ENCODE measurements at regions not wholly inside any gene's neighbourhood (a gene's known extent, or its start where the extent isn't known, plus 50 kb on each side); places are given as distances from the start of the nearest gene placed in this dataset.

DNA sequence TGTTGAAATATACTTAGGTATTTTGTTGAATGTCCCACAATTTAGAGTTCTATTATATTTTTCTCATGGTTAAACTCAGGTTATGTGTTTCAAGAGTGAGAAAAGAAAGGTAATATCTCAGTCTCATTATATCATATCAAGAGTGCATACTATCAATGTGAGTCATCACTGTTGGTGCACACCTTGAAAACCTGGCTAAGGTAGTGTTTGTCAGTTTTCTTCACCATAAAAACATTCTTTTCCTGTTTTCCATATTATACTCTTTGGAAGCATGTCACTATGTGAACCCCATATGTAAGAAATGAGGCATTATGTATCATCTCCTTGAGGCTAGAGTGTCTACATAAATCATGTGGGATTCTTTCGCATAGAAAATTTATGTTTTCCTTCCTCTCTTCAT, 307.6 kb upstream of the CTSO start:
- in situ Hi-C loops (cut with HindIII; ENCODE audit: low sequenced_read_pairs) = no loop called here

DNA sequence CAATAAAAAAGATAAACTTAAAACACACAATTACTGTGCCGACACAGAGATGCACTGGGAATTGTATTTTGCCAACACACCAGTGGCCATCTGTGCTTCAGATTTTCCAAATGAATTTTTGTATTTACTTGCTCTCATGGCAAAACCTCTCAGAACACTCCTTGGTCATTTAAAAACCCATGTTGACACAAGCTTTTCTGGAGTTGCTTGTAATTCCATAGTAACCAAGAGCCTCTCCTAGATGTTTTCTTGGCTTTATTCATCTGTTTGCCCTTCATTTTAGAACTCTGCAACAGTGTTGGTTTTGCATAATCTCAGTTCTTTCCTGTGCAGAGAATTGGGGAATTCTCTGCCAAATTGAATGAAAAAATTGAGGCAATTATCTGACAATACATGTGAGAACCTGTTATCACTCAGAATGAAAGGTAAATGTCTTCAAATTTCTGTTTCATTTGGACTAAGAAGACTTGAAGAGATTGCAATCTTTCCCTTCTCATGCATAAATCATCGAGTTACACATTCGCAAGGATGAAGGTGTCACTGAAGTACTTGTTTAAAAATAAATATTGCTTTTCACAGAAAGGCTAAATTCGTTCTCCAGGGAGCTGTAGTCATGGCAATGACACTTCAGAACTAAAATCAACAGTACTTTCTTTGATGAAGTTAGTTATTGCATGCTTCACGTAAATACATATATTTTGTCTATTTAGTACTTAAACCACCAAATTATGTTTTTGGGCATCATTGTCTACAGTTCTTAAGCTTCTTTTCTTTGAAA, 301.8 kb upstream of the CTSO start:
- in situ Hi-C loops (cut with HindIII; ENCODE audit: low sequenced_read_pairs) = loop anchor here (5.0 kb wide), 2 partner anchors 33 to 138 kb away; no protein-coding TSS in a partner anchor

DNA sequence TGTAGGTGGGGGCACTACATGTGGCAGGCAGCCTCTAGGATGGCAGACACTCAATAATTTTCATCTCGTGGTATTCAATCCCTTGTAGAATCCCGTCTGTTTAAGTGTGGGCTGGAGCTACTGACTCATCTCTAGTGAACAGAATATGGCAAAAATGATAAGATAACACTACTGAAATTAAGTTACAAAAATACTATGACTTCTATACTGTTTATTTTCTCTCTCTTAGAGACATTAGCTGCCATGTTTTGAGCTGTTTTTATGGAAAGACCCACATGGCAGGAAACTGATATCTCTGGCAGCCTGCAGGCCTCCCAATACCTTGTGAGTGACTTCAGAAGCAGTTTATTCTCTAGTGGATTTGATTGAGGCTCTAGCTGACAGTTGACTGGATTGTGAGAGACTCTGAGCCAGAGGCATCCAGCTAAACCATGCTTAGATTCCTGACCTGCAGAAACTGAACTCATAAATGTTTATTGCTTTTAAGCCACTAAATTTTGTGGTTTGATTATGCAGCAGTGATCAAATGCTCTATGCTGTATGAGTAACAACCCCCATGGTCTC, 298.8 kb upstream of the CTSO start:
- in situ Hi-C loops (cut with HindIII; ENCODE audit: low sequenced_read_pairs) = loop anchor here (5.0 kb wide), 1 partner anchor 105 kb away; no protein-coding TSS in a partner anchor

DNA sequence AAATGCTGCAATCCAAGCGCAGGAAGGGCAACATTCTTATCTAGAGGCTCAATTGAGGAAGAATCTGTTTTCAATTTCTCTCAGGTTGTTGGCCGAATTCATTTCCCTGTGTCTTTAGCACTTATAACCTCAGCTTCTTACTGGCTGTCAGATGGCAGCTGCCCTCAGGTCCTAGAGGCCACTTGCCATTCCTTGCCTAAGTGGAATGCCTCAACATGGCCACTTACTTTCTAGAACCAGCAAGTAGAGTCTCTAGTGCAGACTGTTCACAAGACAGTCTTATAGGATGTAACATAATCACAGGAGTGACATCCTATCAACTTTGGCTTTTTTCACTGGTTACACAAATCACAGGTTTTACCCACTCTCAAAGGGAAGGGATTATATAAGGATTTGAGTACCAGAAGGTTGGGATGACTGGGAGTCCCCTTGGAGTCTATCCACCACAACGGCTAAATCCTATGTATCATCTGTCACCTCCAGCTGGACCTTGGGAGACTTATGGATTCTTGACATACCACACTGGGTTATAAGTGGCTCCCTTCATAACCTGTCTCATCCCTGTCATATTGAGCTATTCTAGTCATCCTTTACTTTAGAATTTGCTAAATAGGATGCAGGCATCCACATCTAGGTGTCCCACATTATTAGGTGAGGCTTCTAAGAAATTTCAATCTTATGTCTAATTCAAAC, 297.9 kb upstream of the CTSO start:
- in situ Hi-C loops (cut with HindIII; ENCODE audit: low sequenced_read_pairs) = loop anchor here (5.0 kb wide), 1 partner anchor 106 kb away; no protein-coding TSS in a partner anchor

DNA sequence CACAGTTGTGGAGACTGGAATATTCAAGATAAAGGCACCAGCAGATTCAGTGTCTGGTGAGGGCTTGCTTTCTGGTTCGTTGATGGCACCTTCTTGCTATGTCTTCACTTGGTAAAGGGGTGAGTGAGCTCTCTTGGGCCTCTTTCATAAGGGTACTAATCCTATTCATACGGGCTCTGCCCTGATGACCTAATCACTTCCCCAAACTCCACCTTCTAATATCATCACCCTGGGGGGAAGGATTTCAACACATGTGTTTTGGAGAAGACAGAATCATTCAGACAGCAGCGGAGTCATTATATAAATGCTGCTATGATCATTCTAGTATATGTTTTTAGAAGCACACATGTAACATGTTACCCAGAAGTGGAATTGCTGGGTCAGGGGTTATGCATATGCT, 295.3 kb upstream of the CTSO start:
- in situ Hi-C loops (cut with HindIII; ENCODE audit: low sequenced_read_pairs) = no loop called here

DNA sequence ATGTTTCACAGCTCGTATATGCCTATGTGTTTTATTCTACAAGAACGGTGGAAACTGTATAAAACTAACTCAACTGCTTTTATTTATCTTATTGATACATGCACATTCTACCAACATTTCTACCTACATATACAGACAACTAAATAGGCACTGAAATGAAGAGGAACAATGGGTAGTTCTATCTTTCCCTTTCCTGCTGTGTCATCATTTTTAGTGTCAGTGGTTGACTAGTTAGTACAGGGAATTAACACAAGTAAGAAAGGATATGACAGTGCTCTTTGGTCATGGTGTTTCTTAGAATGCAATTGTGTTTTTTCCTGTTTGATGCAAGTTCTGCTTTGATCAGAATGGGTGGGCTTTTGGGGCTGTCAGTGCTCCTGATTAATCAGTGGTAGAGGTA, 293.8 kb upstream of the CTSO start:
- in situ Hi-C loops (cut with HindIII; ENCODE audit: low sequenced_read_pairs) = no loop called here

DNA sequence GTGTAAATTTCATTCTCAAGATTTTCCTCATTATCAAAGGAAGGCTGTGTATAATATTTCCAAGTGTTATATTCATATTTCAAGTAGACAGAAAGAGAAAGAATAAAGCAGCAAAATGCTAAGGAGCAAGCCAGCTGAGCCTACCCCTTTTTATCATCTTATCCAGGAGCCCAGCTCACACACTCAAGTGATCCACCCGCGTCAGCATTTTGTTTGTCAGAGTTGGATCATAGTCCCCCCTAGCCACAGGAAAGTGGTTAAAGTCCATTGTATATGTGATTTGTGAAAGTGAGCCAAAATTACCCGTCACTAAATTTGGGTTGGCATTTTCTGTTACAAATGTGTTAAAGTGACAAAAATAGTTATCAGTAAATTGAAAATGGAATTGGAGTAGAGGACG, 289.3 kb upstream of the CTSO start:
- in situ Hi-C loops (cut with HindIII; ENCODE audit: low sequenced_read_pairs) = no loop called here

DNA sequence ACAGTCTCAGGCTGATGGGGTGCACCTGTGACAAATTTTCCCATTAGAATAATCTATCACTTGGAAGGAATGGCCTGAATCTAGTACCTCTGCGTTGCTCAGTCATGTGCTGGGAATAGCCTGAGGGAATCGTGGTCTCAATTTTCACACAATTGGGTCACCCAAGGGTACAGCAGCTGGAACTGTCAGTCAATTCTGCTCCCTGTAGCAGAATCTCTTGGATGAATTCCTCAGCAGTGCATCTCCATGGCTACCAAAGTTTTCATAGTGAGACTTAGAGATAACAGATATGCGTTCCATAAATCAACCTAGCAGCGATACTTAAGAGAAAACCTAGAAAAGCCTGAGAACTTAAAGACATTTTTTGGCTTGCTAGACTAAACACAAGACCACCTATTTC, 288.7 kb upstream of the CTSO start:
- in situ Hi-C loops (cut with HindIII; ENCODE audit: low sequenced_read_pairs) = no loop called here

DNA sequence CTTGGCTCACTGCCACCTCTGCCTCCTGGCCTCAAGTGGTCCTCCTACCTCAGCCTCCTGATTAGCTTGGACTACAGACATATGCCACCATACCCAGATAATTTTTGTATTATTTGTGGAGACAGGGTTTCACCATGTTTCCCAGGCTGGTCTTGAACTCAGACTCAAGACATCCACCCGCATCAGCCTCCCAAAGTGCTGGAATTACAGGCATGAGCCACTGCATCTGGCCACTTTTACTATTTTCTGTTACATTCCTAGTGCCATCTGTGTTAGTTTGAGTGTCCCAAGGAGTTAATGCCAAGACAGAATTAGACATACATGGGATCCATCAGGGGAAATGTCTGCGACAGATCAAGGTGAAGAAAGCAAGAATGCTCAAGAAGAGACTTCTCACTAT, 288.2 kb upstream of the CTSO start:
- in situ Hi-C loops (cut with HindIII; ENCODE audit: low sequenced_read_pairs) = no loop called here

DNA sequence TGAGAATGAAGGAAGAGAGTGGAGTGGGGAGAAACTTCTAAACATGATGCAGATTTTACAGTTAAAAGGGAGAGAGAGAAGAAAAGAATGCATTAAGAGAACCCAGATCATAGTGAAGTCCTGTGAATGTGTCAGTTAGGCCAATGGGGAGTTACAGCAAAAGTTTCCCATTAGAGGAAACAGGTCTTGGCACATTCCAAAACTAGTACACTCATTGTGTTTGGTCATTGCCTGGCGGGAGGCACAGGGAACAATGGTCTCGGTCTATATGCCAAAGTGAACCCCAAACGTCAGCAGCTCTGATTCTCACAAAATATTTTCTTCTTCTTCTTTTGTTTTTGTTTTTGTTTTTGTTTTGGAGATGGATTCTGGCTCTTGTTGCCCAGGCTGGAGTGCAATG, 284.5 kb upstream of the CTSO start:
- in situ Hi-C loops (cut with HindIII; ENCODE audit: low sequenced_read_pairs) = no loop called here

DNA sequence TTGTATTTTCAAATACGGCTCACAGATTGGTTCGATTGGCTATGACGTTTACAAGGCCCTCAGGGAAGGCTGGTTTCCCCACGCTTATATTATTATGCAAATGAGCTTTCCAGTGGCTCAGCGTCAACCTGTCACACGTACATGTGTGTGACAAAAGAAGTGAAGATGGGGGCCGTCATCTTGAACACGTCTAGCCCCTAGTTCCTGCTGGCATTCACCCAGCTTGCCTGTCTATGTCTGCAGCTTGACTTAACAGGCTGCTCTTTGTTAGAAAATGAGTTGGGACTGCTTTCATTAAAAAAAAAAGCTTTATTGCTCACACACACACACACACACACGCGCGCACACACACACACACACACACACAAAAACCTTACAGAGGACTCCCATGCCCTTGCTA, 283.6 kb upstream of the CTSO start:
- in situ Hi-C loops (cut with HindIII; ENCODE audit: low sequenced_read_pairs) = no loop called here

DNA sequence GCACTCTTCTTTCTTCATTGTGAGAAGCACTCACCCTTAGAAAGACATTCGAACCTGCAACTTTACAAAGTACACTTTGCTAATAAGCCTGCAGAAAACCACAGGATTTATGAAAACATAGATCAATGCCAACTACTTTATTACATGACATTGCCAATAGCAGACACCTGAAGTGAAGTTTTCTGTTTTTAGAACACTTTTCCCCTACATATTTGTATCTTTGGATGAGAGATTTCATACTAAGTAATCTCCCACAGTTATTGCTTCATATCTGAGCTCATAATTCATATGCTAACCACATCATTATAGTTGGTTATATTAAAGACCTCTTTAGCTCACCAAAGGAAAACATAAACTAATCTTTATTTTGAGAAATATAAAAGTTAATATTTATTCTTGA, 276.5 kb upstream of the CTSO start:
- in situ Hi-C loops (cut with HindIII; ENCODE audit: low sequenced_read_pairs) = no loop called here

DNA sequence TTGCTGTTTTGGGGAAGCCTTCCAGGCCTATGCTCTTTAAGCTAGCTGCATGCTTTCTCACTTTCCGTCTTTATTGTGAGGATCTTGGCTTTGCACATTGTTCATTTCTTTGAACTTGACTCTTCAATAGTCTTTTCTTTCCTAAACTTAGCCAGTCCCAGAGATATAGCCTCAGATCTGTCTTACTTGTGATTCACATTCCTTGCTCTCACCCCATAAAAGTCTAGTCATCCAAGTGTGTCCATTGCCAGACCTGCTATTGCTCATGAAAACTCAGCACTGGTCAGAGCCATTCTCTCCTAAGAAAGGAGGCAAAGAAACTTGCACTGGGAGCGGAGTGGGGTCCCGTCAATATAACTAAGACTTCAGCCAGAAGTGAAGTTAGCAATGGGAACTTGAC, 275.0 kb upstream of the CTSO start:
- in situ Hi-C loops (cut with HindIII; ENCODE audit: low sequenced_read_pairs) = no loop called here

DNA sequence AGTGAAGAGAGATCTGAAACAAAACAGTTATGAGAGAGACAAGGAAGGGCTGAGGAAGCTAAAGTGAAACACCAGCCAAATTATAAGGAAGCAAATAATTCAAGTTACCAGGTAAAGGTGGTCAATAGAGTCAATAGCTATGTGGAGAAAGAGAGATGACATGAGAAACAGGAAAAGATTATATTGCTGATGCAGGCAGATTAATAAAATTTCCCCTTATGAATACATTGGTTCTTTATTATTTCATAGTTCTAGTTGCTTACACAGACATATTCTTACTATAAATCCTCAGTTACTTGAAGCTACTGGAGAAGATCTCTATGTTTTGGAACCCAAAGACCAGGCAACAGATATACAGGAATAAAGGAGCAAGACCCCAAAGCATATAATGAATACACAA, 273.7 kb upstream of the CTSO start:
- in situ Hi-C loops (cut with HindIII; ENCODE audit: low sequenced_read_pairs) = no loop called here

DNA sequence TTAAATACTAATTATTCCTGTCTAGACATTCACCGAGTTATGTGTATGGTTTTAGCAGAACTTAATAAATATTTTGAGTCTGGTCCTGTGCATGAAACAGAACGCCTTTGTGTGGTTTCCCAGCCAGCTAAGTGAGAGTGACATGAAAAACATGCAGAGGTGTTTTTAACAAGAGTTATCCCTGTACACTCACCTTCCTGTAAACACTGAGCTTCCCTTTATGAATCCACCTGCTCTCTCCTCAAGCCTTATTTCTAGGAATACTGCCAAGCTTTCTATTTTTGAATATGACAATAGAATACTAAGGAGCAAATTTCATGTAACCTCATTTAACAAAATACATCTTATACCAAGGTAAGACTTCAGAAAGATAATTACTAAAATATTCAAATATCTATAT, 270.3 kb upstream of the CTSO start:
- in situ Hi-C loops (cut with HindIII; ENCODE audit: low sequenced_read_pairs) = loop anchor here (5.0 kb wide), 1 partner anchor 33 kb away; no protein-coding TSS in a partner anchor

DNA sequence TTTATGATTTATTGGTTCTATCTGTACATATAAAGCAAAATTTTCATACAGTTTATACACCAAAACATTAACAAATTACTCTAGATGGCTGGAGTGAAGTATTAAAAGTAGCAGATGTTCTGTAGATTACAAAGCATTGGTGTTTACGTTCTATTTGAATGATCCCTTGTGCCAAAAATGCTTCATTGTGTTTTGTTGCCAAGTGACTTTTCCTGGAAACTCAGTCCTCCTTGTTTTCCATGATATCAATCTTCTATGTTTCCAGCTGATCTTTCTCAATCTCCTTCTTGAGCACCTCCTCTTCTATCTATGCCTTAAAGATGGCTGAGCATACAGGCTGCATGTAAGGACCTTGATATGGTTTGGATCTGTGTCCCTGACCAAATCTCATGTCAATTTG, 263.6 kb upstream of the CTSO start:
- in situ Hi-C loops (cut with HindIII; ENCODE audit: low sequenced_read_pairs) = no loop called here

DNA sequence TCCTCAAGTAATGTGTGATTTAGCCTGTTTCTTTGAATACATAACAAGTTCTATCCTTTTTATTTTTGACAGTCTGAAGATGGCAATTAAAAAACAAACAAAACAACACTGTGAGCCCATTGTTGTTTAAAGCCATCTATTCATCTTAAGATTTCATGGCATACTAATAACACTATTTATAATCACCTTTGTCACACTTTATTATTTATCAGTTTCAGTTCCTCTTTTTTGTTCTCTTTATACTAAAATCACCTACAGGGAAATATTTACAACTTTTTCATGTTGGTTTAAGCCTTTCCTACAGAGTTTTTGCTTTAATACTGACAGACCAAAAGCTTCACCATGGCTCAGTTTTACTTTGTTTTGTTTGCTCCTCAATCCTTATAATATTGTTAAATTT, 247.4 kb upstream of the CTSO start:
- in situ Hi-C loops (cut with HindIII; ENCODE audit: low sequenced_read_pairs) = no loop called here

DNA sequence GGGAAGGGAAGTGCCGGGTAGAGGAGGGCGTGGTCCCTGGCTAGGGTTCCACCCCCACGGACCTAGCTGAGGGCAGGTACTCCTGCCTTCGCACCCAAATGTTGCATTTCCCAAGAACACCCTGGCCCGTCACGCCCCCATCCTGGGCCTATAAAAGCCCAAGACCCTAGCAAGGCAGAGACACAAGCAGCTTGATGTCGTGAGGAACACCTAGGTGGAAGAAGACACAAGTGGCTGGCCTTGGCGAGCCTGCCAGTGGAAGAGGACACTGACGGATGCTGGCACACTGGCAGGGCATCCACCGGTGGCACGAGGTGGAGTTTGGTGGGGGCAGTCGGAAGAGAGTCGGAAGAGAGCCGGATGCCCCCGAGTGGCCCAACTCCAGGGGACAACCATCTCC, 244.8 kb upstream of the CTSO start:
- in situ Hi-C loops (cut with HindIII; ENCODE audit: low sequenced_read_pairs) = no loop called here

DNA sequence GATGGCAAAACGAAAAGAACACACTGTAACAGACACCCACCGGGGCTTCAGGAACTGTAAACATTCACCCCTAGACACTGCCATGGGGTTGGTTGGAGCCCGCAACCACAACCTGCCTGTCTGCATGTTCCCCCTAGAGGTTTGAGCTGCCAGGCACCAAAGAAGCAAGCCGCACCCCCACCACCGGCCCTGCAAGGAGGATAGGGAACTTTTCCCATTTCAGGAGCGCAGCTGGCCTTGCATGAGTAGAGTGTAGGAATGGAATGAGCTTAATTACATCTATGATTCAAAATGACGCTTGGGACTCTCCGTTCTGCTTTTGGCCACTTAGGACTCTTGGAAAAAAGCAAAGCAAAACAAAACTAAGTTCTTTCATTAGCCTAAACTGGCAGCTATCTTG, 243.6 kb upstream of the CTSO start:
- in situ Hi-C loops (cut with HindIII; ENCODE audit: low sequenced_read_pairs) = no loop called here

DNA sequence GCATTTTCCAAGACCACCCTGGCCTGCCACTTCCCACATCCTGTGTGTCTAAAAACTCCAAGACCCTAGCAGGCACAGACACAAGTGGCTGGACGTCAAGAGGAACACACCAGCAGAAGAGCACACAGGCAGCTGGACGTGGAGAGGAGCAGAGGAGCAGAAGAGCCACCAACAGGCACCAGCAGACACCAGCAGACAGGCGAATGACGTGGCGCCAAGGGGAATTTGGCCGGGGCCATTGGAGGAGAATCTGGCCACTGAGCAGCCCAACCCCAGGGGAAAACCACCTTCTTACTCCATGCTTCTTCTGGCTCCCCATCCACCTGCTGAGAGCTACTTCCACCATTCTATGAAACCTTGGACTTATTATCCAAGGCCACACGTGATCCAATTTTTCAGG, 243.1 kb upstream of the CTSO start:
- in situ Hi-C loops (cut with HindIII; ENCODE audit: low sequenced_read_pairs) = no loop called here

DNA sequence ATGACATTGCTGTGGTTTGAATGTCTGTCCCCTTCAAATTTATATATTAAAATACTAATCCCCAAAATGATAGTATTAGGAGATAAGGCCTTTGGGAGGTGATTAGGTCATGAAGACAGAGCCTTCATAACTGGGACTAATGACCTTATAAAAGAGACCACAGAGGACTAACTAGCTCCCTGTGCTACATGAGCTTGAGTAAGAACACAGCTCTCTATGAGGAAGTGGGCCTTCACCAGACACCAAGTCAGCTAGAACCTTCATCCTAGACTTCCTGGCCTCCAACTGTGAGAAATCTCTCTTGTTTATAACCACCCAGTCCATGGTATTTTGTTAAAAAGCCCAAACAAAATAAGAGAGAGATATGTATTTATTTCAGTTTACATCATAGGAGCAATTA, 242.2 kb upstream of the CTSO start:
- in situ Hi-C loops (cut with HindIII; ENCODE audit: low sequenced_read_pairs) = no loop called here

DNA sequence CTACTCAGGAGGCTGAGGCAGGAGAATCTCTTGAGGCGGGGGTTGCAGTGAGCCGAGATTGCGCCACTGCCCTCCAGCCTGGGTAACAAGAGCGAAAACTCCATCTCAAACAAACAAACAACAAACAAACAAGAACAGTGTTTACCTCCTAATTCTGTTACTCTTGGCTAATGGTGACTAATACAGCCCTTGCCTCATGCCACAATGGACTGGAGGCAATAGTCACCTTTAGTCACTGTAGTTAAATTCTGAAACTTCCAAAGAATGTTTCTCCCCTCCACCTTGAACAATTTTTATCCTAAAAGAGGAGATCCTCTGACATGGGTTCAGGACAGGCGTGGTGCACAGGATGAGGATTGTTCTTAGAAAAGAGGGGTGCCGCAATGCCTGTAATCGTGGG, 241.2 kb upstream of the CTSO start:
- in situ Hi-C loops (cut with HindIII; ENCODE audit: low sequenced_read_pairs) = no loop called here

Data from endothelial cell of hepatic sinusoid (primary cell).